HG02938 (cell line): ENCODE measurements at regions not wholly inside any gene's neighbourhood (a gene's known extent, or its start where the extent isn't known, plus 50 kb on each side); places are given as distances from the start of the nearest gene placed in this dataset.

ENCODE experiments used
- ATAC-seq: cut with Tn5 transposase; IDR thresholded peaks from one replicate; pipeline ENCODE4 v1.9.1; 2021; ENCODE audit warnings: mild to moderate bottlenecking, moderate library complexity; ENCODE audit not compliant: unreplicated experiment

- ATAC-seq, result no peak
These were observed 438.9 kb upstream of the ARRDC4 start for GRCh38 chr15:97521381-97522285.

- no peak for ATAC-seq
These were observed 438.2 kb upstream of the ARRDC4 start for GRCh38 chr15:97522347-97522746.

GRCh38 chr15:97525809-97526208 lies 434.7 kb upstream of the ARRDC4 start:
- ATAC-seq, result no peak

GRCh38 chr15:97528238-97528637 lies 432.3 kb upstream of the ARRDC4 start:
- no peak for ATAC-seq

GRCh38 chr15:97545799-97546198 lies 414.7 kb upstream of the ARRDC4 start:
- ATAC-seq, result no peak

- no peak for ATAC-seq
These were observed 413.1 kb upstream of the ARRDC4 start for GRCh38 chr15:97547381-97547780.

- ATAC-seq, result no peak
These were observed 399.0 kb upstream of the ARRDC4 start for GRCh38 chr15:97561529-97561928.

GRCh38 chr15:97563516-97563915 lies 397.0 kb upstream of the ARRDC4 start:
- ATAC-seq, result no peak

- no peak for ATAC-seq
These were observed 393.5 kb upstream of the ARRDC4 start for GRCh38 chr15:97566961-97567360.

GRCh38 chr15:97567411-97567810 lies 393.1 kb upstream of the ARRDC4 start:
- ATAC-seq, result no peak

- ATAC-seq, result no peak
These were observed 383.4 kb upstream of the ARRDC4 start for GRCh38 chr15:97576929-97577645.

- no peak for ATAC-seq
These were observed 375.1 kb upstream of the ARRDC4 start for GRCh38 chr15:97585408-97585807.

GRCh38 chr15:97592778-97593177 lies 367.7 kb upstream of the ARRDC4 start:
- no peak for ATAC-seq

- ATAC-seq, result no peak
These were observed 362.7 kb upstream of the ARRDC4 start for GRCh38 chr15:97597801-97598200.

- ATAC-seq, result no peak
These were observed 362.1 kb upstream of the ARRDC4 start for GRCh38 chr15:97598353-97598798.

GRCh38 chr15:97600190-97600589 lies 360.3 kb upstream of the ARRDC4 start:
- ATAC-seq, result no peak

- ATAC-seq, result no peak
These were observed 355.8 kb upstream of the ARRDC4 start for GRCh38 chr15:97604677-97605076.

GRCh38 chr15:97615114-97615513 lies 345.4 kb upstream of the ARRDC4 start:
- ATAC-seq, result no peak

GRCh38 chr15:97623091-97623661 lies 337.3 kb upstream of the ARRDC4 start:
- no peak for ATAC-seq

- no peak for ATAC-seq
These were observed 332.9 kb upstream of the ARRDC4 start for GRCh38 chr15:97627634-97628033.

GRCh38 chr15:97645758-97646157 lies 314.7 kb upstream of the ARRDC4 start:
- no peak for ATAC-seq

GRCh38 chr15:97648728-97649127 lies 311.8 kb upstream of the ARRDC4 start:
- ATAC-seq, result no peak
